ENCODE measurements at regions not wholly inside any gene's neighbourhood (a gene's known extent, or its start where the extent isn't known, plus 50 kb on each side); places are given as distances from the start of the nearest gene placed in this dataset.
"Not testable (repeated sequence)": the region's sequence is repeated elsewhere in the genome, so short reads cannot be mapped to it uniquely, and the experiment has no call there.

DNA sequence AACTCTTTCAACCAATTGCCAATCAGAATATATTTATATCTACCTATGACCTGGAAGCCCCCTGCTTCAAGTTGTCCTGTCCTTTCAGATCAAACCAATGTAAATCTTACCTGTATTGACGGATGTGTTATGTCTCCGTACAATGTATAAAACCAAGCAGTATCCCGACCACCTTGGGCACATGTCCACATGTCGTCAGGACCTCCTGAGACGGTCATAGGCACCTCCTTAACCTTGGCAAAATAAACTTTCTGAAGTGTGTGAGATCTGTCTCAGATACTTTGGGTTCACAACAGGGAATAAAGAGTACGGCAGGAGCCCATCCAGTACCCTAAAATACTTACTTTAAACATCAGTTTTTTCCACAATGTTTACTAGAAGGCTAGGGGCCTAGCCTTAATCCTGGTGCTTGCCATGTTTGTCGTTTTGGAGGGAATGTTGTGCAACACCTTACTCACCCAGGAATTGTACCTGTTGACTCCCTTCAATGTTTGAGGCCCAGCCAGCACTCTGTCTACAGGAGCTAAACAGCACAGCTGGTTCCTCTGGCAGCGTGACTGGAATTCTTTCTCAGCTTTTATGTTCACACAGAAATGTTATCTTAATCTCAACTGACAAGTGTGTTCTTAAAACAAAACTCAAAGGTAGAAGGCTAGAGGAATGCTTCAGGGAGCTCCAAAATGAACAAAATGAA lies 90.8 kb upstream of the USP25 start:
- H3K4me1 Mint-ChIP-seq, result no peaks in the 10 kb centered on the region
- Histone ChIP-seq H3K14ac (ENCODE audit: insufficient read depth, low read length) (no peak overlapping the region), H4K91ac (ENCODE audit: insufficient read length, low read depth, low read length) (no peak overlapping the region)

GRCh38 chr21:15640113-15640512 lies 89.7 kb upstream of the USP25 start:
- H3K27ac Mint-ChIP-seq; H3K56ac ChIP-seq (ENCODE audit: insufficient read length, low read depth, low read length); H2BK120ac ChIP-seq (ENCODE audit: low read depth, low read length, poor library complexity, severe bottlenecking); H3K27me3 Mint-ChIP-seq (ENCODE audit: low read depth); H3K79me2 ChIP-seq (ENCODE audit: insufficient read depth, low read length); H3K18ac ChIP-seq (ENCODE audit: insufficient read length, low read depth, low read length); H2AK5ac ChIP-seq (ENCODE audit: insufficient read length, low read length); H3K4me3 Mint-ChIP-seq; H2BK12ac ChIP-seq (ENCODE audit: insufficient read length, low read depth, low read length); H4K91ac ChIP-seq (ENCODE audit: insufficient read length, low read depth, low read length); H3K9me3 ChIP-seq (ENCODE audit: control insufficient read depth, low read depth, low read length); H3K9me3 Mint-ChIP-seq; H4K8ac ChIP-seq (replicated peaks; ENCODE audit: insufficient read length, low read depth, low read length); H3K14ac ChIP-seq (ENCODE audit: insufficient read depth, low read length); H3K27me3 ChIP-seq (ENCODE audit: insufficient read depth, low read length); H3K79me1 ChIP-seq (ENCODE audit: insufficient read depth, low read depth, low read length, poor library complexity, severe bottlenecking); H3K4me1 ChIP-seq (ENCODE audit: insufficient read depth, low read length); H3K4me1 Mint-ChIP-seq; H3K27ac ChIP-seq (ENCODE audit: insufficient read length, low read depth, low read length); H4K20me1 ChIP-seq (ENCODE audit: control insufficient read depth, insufficient read depth, insufficient read length); H2BK15ac ChIP-seq (ENCODE audit: low read depth, low read length); H4K5ac ChIP-seq (ENCODE audit: insufficient read length, low read depth, low read length); H3K36me3 Mint-ChIP-seq (ENCODE audit: insufficient read depth in 1 of 3, low read depth in 3 of 3); H2BK20ac ChIP-seq (ENCODE audit: low read depth, low read length, poor library complexity, severe bottlenecking); H3K23ac ChIP-seq (ENCODE audit: insufficient read length, low read depth, low read length); H3K23me2 ChIP-seq (ENCODE audit: insufficient read length, low read depth, low read length, poor library complexity, severe bottlenecking); H3K9ac ChIP-seq (ENCODE audit: extremely low read depth, insufficient read length, low read length); H2AFZ ChIP-seq (ENCODE audit: low read length); H3K4ac ChIP-seq (ENCODE audit: low read depth, low read length); H2BK5ac ChIP-seq (ENCODE audit: insufficient read length, low read length); H3T11ph ChIP-seq (ENCODE audit: low read length); H3K4me2 ChIP-seq (ENCODE audit: insufficient read depth, insufficient read length, low read length); DNase-seq: not testable (repeated sequence)
- WGBS (ENCODE audit: extremely low coverage, insufficient read length, low lambda C conversion rate), result no CpG with 5 or more reads among the region's 3 CpGs

More for the DNA sequence above, 90.8 kb upstream of the USP25 start:
- no peaks in the 10 kb centered on the region for H3K27me3 Mint-ChIP-seq (ENCODE audit: low read depth)
- no peak overlapping the region for H3K18ac ChIP-seq (ENCODE audit: insufficient read length, low read depth, low read length)
- no peak overlapping the region for H3K27ac ChIP-seq (ENCODE audit: insufficient read length, low read depth, low read length)
- H3K23ac ChIP-seq (ENCODE audit: insufficient read length, low read depth, low read length), result no peak overlapping the region
- no peaks in the 10 kb centered on the region for H4K20me1 ChIP-seq (ENCODE audit: control insufficient read depth, insufficient read depth, insufficient read length)
- H2AK5ac ChIP-seq (ENCODE audit: insufficient read length, low read length), result no peak overlapping the region
- TF ChIP-seq CTCF (conservative IDR thresholded peaks at IDR 0.05), result no peak
- H2AFZ ChIP-seq (ENCODE audit: low read length), result no peak overlapping the region
- H2BK120ac ChIP-seq (ENCODE audit: low read depth, low read length, poor library complexity, severe bottlenecking), result no peak overlapping the region
- no peak overlapping the region for H2BK15ac ChIP-seq (ENCODE audit: low read depth, low read length)
- no peak overlapping the region for H3T11ph ChIP-seq (ENCODE audit: low read length)
- H4K5ac ChIP-seq (ENCODE audit: insufficient read length, low read depth, low read length), result no peak overlapping the region
- H3K23me2 ChIP-seq (ENCODE audit: insufficient read length, low read depth, low read length, poor library complexity, severe bottlenecking), result no peaks in the 10 kb centered on the region
- no peak overlapping the region for H3K4ac ChIP-seq (ENCODE audit: low read depth, low read length)
- H2BK20ac ChIP-seq (ENCODE audit: low read depth, low read length, poor library complexity, severe bottlenecking), result no peak overlapping the region
- WGBS (ENCODE audit: extremely low coverage, insufficient read length, low lambda C conversion rate), result no CpG with 5 or more reads among the region's 8 CpGs
- H3K9me3 Mint-ChIP-seq, result no peaks in the 10 kb centered on the region
- no peak overlapping the region for H2BK5ac ChIP-seq (ENCODE audit: insufficient read length, low read length)
- no peak overlapping the region for H4K8ac ChIP-seq (replicated peaks; ENCODE audit: insufficient read length, low read depth, low read length)
- no peak overlapping the region for H3K9ac ChIP-seq (ENCODE audit: extremely low read depth, insufficient read length, low read length)
- no peaks in the 10 kb centered on the region for H3K27me3 ChIP-seq (ENCODE audit: insufficient read depth, low read length)
- no peak overlapping the region for H3K4me3 Mint-ChIP-seq
- no peaks in the 10 kb centered on the region for H3K79me1 ChIP-seq (ENCODE audit: insufficient read depth, low read depth, low read length, poor library complexity, severe bottlenecking)
- H3K56ac ChIP-seq (ENCODE audit: insufficient read length, low read depth, low read length), result no peak overlapping the region
- no peaks in the 10 kb centered on the region for H3K36me3 Mint-ChIP-seq (ENCODE audit: insufficient read depth in 1 of 3, low read depth in 3 of 3)
- H3K9me3 ChIP-seq (ENCODE audit: control insufficient read depth, low read depth, low read length), result no peaks in the 10 kb centered on the region
- no peak overlapping the region for H2BK12ac ChIP-seq (ENCODE audit: insufficient read length, low read depth, low read length)
- H3K79me2 ChIP-seq (ENCODE audit: insufficient read depth, low read length), result no peaks in the 10 kb centered on the region
- H3K4me2 ChIP-seq (ENCODE audit: insufficient read depth, insufficient read length, low read length), result no peak overlapping the region
- no peaks in the 10 kb centered on the region for H3K4me1 ChIP-seq (ENCODE audit: insufficient read depth, low read length)
- DNase-seq, result no peak
- H3K27ac Mint-ChIP-seq, result no peak overlapping the region
